Fibroblast of villous mesenchyme (primary cell): ENCODE measurements at regions not wholly inside any gene's neighbourhood (a gene's known extent, or its start where the extent isn't known, plus 50 kb on each side); places are given as distances from the start of the nearest gene placed in this dataset.

ENCODE experiments used
- DNase-seq: peaks from one replicate; pipeline ENCODE4 v3.0.0-alpha.2; 2010; ENCODE audit warnings: low read depth
- H3K4me3 ChIP-seq: 2 replicates; pipeline ENCODE4 v1.5.1; 2011; ENCODE audit warnings: low read depth, mild to moderate bottlenecking, low read length
- TF ChIP-seq, protein P1 (sequence below): IDR thresholded peaks from 2 replicates; pipeline ENCODE4 v1.5.1; 2012; ENCODE audit warnings: low read depth, mild to moderate bottlenecking, low read length; ENCODE audit not compliant: insufficient read depth

DNA sequence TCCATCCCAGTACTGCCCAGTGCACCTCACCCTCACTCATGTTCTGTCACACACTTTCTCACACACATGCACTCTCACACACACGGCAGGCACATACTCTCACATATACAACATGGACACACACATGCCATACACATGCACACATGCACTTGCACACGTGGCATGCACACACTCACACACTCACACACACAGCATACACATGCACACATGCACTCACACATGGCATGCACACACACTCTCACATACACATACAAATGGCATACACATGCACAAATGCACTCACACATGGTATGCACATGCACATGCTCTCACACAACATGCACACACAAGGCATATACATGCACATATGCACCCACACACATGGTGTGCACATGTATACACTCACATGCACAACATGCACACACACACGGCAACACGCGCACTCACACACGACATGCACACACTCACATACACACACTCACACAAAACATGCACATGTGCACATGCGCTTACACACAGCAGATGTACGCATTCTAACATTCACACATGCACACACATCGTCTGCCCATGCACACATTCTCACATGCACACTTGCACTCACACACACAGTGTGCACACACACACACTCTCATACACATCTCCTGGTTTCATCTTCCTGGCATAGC, 131.7 kb upstream of the THBS2 start:
- TF ChIP-seq, protein P1, sequence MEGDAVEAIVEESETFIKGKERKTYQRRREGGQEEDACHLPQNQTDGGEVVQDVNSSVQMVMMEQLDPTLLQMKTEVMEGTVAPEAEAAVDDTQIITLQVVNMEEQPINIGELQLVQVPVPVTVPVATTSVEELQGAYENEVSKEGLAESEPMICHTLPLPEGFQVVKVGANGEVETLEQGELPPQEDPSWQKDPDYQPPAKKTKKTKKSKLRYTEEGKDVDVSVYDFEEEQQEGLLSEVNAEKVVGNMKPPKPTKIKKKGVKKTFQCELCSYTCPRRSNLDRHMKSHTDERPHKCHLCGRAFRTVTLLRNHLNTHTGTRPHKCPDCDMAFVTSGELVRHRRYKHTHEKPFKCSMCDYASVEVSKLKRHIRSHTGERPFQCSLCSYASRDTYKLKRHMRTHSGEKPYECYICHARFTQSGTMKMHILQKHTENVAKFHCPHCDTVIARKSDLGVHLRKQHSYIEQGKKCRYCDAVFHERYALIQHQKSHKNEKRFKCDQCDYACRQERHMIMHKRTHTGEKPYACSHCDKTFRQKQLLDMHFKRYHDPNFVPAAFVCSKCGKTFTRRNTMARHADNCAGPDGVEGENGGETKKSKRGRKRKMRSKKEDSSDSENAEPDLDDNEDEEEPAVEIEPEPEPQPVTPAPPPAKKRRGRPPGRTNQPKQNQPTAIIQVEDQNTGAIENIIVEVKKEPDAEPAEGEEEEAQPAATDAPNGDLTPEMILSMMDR = no peak
- no peak for DNase-seq

DNA sequence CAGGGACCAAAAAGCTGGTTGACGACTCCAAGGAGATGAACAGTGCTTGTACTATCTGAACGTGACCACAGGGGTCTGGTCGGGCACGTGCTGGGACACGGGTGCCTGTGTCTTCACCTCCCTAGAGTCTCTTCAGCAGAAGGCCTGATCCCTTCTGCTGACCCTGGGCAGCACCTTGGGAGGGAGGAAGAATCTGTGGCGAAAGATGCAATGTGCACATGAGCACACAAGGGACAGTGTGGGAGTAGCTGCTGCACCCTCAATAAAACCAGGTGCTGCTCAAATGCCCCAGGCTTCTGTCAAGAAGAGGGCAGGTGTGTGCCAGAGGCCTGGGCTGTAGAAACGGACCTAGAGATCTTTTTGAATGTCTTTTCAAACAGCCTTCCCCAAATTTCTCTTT, 130.6 kb upstream of the THBS2 start:
- no peak overlapping the region for H3K4me3 ChIP-seq
- no peak for DNase-seq
- TF ChIP-seq, protein P1 = no peak

More for the DNA sequence above, 131.7 kb upstream of the THBS2 start:
- H3K4me3 ChIP-seq = no peak overlapping the region

DNA sequence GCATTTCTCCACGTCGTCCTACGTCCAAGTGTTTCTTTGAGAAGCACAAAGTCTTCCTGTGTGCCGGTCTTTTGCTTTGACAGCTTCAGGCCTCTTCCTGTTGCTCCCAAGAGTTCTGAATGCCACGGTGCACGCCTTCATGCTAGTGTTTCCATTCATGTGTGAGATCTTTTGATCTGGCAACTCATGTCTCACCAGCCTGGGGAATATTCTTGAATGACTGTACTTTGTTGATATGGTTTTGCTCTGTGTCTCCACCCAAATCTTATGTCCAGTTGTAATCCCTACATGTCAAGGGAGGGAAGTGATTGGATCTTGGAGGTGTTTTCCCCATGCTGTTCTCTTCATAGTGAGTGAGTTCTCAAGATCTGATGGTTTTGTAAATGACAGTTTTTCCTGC, 129.6 kb upstream of the THBS2 start:
- DNase-seq = no peak
- no peak overlapping the region for H3K4me3 ChIP-seq
- TF ChIP-seq, protein P1 = no peak

DNA sequence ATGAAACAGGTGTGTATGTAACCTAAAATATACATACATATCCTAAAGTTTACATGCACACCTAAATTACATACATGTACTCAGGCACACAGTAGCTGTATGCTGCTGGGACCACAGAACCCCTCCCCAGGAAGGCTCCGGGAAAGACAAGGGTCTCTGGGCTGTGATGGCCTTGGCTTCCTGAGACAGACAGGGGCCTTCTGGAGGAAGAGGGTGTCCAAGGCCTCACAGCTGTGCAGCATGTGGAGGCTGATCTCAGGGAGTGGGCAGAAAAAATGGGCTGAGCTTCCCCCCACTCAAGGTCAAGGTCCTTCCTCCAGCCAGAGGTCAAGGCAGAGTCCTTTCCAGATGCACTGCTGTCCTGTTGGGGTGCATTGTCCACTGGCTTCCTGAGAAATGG, 129.1 kb upstream of the THBS2 start:
- TF ChIP-seq, protein P1 = no peak
- no peak overlapping the region for H3K4me3 ChIP-seq
- no peak for DNase-seq

- no peak overlapping the region for H3K4me3 ChIP-seq
- no peak for DNase-seq
- TF ChIP-seq, protein P1 = no peak
Observed at GRCh38 chr6:169381988-169382387, 128.3 kb upstream of the THBS2 start.

DNA sequence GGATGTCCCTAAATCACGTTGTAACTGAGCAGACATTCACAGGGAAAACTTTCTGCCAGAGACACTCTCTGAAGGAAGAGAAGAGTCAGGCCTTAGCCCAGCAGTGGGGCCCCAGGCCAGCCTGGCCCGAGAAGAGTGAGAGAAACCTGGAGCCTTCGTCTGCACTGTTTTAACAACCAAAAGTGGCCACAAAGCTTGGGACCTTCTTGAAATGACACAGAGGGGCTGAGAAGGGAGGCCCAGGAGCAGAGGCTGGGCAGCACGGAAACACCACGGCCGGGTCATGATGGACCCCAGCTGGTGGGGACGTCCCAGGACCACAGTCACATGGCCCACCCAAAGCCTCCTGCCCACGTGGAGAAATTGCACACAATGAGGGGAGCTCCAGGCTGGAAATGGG, 126.8 kb upstream of the THBS2 start:
- TF ChIP-seq, protein P1 = no peak
- no peak for DNase-seq
- no peak overlapping the region for H3K4me3 ChIP-seq

DNA sequence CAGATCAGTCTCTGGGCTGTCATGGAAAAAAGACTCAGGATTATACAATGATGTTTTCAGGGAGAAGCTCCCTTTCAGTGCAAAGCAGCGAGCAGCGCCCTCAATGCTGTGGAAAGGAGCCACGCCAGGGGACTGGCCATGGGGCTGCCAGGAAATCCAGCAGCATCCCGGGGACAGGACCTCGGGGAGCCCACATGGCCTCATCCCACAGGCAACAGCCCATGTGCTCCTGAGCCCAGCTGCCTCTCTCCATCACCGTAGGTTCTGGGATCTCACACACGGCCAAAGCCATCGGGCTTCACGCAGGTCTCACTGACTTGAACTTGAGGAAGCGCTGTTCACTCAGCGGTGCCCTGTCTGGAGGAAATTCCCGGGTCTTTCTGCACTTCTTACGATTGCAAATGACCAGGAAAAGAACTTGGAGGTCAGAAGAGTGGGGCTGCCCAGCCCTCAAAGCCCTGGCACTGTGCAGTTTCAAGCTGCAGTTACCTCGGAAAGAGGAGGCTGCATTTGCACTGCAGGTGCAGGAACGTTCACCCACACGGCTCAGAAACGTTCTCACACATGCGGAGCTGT, 125.9 kb upstream of the THBS2 start:
- TF ChIP-seq, protein P1 = no peak

More for the DNA sequence above, 125.9 kb upstream of the THBS2 start:
- H3K4me3 ChIP-seq = no peak overlapping the region
- DNase-seq = no peak
